CD4-positive, alpha-beta T cell treated with Interleukin-17A for 1 hour (primary cell): ENCODE measurements at regions not wholly inside any gene's neighbourhood (a gene's known extent, or its start where the extent isn't known, plus 50 kb on each side); places are given as distances from the start of the nearest gene placed in this dataset.
A peak's percentile ranks its signal among the peaks of the same experiment; 100 is the strongest.

Experiments
- DNase-seq: peaks from one replicate; pipeline ENCODE4 v3.0.0-alpha.2; 2020

DNA sequence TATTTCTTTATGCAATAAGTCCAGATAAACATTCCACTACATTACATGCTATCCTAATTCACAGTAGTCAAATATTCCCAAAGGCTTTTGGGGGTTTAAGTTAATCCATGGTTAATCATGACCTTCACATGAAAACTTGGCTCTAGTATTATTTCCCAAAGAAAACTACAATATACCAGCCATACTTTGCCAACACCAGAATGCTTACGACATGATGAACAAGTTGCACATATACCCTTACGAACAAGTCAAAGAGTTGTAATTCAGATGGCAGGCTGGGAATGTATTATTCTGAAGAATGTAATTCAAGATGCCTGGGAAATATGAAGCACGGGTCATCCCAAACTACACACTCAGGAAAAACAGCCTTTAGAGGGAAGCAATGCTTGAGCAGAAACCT lies 499.6 kb downstream of the PPARGC1A start:
- DNase-seq: no peak

DNA sequence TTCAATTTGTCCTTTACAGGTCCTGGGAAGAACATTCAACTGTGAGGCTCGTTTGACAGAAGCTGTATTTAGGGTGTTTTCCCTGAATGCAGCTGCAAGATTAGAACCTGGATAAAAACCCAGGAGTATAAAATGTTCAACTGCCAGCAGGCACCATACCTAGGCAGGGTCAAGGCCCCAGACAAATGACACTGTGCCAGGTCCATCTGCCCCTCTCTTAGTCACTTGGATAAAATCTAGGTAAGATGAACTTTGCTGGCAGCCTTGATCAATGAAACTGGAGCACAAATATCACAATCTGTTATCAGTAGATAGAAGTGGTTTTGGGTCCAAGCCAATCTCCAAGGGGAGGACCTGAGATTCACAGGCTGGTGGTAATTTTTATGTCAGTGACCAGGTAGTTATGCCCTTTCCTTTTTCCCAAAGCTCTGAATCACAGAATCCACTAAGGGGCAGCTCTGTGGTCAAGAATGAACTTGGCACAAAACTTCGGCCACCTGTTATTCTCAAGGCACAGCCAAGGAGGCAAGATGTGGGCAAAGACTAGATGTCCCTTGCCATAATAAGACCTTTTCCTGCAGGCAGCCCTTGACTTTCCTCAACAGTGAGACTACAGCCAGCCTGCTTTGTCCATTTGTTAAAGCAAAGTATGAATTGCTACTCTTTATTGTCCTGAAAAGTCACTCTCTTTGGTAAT lies 501.0 kb downstream of the PPARGC1A start:
- no peak for DNase-seq

DNA sequence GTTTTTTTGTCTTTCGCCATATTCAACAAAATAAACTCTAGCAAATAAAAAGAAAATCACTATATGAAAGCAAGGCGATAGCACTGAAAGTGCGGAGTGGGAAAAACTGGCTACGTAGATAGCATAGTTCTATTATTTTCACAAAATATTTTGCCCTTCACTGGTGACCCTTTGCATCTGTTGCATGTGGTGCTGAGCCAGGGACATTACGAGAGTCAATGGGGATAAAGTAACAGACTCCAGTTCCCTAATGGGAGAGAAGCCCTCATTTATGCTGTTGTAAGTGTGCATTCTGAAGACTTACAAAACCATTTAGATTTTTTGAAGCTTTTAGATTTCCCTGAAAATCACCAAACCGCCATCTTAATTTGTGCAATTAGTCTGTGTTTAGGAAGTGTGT lies 501.6 kb downstream of the PPARGC1A start:
- no peak for DNase-seq

DNA sequence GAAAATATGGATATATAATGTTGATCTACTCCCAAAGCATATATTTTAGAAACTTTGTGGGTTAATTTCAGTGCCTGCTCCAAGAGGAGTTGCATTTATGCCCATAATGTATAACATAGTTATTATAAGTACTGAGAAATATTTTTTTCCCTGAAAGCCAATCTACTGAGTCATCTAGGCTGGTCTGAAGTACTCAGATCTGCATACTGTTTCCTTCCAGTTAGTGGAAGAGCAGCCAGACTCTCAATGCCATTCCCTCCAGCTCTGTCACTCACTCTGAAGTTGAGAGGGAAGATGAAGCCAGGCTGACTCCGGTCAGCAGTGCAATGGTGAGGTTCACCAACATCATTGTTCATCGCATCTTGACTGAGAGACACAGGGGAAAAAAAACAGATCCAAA lies 505.1 kb downstream of the PPARGC1A start:
- no peak for DNase-seq

DNA sequence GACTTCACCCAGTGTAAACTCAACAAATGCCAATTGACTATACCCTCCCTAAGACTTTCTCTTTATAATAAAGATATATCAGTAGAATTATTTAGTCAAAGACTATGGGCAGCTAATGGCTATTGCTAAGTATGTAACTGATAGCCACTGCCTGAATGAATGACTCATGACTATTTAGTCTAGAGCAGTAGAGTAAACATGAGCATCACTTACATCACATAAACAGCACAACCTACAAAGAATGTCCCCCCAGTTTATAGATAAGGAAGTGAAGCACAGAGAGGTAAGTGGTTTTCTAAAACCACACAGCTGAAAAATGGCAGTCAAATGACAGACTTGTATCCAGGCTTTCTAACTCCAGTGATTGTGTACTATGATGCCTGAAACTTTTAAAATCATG lies 507.0 kb downstream of the PPARGC1A start:
- no peak for DNase-seq

DNA sequence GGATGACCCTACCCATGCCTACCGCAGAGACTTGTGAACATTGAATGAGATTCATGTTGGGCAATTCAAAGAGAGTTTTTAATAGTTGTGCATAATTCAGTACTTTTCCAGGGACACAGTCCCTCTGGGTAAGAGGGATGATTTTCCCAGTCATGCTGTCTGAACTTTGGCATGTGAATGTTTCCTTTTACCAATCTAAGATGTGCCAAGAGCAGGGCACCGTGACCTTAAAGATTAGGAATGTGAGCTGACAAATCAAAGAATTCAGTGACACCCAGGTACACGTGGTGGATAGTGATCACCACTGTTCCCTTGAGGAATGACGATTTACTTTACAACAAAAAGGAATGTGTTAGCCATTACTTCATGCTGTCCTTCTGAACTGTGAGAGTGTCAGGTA lies 515.6 kb downstream of the PPARGC1A start:
- no peak for DNase-seq

DNA sequence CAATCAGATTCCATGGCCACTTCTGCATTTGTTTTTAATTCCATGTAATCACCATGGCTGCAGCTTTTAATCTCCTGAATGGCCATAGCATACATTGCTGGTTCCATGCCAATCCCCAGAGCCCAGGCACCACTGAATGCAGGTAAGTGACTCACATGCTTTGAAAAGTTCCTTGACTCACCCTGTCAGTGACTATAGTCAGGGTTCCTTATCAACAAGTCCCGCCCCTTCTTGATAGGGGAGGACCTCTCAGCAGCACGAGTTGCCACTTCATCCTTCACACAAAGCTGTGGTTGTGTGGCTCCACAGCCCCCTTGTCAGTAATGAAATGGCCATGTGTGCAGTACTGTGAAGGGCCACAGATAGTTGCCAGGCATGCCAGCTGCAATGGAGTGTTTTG lies 516.6 kb downstream of the PPARGC1A start:
- no peak for DNase-seq

DNA sequence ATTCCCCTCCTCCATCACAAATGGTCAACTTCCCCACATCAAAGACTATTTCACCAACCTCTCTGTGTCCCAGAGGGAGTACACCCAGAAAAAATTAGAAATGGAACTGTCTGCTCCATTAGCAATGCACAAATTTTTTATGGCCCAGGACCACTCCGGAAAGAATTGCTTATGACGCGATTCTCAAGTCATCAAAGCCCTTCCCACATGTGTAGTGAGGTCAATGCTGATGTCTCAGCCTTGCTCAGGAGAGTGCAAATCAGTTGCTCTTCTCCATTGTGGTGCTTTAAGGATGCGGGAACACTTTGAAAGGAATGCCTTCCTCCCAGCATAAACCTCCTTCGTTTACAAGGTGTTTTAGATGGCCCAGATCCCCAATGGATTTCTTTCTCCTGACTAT lies 518.3 kb downstream of the PPARGC1A start:
- DNase-seq: no peak

DNA sequence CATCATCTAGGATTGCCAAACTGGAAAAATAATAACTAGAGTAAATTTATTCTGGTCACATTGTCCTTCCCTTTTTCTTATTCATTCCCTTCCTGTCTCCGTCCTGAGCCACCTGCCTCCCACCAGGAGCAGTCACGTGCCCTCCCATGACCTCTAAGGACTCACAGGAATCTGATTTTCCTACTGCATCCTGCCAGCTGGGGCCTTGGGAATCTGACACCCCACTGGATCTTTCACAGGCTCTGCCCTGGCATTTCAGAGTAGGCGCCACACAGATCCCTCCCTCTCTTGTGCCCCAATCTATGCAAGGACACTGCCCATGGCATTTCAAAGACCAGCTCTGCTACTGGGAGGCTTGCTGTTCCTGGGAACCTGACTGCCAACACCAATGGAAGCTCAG lies 520.5 kb downstream of the PPARGC1A start:
- DNase-seq: no peak

DNA sequence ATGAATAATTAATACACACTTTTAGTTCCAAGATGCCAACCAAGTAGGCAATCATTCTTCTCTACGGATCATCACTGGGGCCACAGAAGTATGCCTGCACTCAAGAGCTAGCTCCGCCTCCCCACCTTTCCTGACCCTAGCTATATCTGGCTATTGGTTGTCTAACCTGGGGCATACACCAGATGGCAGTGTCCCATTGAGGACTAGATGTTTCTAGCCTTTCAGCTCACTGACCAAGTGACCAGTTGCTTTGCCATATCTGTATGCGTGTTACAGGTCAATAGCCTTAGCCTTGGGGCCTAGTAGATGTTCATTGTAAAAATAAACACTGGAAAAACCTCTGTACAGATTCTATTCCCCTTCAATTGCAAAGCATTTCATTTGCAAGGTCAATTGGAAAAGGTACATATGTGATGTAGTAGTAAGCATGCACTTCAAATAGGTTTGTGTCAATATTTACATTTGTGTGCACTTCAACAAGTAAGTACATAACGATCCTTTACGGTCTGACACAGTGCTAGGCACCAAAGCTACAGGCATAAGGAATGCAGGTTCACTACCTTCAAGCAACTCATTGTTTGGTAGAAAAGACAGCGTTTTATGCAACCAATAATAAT lies 521.7 kb downstream of the PPARGC1A start:
- DNase-seq: no peak

DNA sequence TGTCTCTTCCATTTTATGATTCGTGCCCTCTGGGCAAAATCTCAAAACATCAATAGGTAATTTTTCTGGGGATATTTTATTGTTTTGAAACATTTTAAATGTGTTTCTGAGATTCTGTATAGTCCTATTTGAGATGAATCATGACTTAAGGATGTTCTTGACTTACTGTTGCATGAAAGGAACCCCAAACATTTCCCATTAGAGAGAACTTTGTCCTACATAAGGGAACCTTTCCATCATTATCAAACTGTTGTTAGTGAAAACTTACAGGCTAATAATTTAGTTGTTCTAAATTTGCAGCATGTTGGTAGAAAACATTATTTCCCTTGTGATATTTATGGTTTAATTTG lies 523.3 kb downstream of the PPARGC1A start:
- no peak for DNase-seq

DNA sequence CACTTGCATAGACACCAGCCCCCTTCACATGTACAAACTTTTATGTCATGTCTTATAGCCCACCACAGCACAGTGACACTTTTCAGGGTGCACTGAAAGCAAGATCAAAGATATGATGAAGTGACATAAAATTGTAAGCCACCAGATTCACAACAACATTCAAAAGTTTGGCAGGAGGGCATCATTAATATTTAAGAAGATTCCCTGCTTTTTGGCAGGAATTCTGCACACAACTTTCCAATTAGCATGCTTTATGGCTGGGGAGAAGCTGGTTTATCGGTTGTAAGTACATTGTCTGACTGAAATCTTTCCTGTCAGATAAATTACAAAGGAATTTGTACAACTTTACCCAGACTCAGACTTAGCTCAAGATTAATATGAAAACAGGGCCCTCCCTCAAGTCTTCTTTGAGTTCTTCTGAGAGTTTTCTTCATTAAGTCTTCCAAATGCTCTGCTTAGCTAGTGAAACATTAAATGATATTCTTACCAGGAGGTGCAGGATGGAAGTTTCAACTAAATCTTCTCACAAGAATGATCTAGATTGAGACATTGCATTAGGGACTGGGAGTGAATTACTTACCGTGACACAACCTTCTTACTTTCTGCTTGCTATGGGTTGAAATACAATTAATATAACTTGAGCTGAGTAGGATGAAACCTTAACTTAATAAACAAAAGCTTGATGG lies 523.8 kb downstream of the PPARGC1A start:
- no peak for DNase-seq

DNA sequence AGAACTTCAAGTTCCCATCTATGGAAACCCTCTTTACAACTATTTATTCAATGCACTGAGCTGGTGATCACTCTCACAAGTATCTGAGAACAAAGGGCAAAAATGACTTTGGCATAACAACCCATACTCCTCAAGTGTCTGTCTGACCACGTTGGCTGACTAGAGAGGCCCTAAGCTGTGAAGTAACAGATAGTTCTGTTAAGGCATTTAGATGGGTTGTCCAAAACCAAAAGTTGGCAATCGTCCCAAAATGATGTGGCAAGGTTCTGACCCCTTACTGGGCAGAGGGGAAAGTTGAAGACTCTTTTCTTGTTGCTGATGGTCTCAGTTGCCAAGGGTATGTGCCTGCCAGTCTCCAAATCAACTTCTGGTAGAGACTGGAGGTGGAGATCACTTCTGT lies 524.8 kb downstream of the PPARGC1A start:
- DNase-seq: no peak

DNA sequence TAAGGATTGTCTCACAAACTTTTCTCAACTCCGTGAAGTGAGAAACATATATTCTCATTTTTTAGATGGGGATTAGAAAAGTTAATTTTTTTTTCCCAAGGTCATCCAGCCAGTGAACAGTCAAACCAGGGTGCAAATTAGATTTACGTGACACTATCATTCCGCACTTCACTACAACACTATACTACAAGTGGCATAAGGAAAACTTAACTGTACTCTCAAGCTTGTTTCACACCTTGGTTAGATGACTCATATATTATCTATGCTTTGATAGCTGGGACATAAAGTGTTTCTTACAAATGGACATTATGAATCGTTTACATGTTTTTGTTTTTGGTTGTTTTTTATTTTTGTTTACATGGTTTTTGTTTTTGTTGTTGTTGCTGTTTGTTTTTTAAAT lies 525.7 kb downstream of the PPARGC1A start:
- DNase-seq: no peak

DNA sequence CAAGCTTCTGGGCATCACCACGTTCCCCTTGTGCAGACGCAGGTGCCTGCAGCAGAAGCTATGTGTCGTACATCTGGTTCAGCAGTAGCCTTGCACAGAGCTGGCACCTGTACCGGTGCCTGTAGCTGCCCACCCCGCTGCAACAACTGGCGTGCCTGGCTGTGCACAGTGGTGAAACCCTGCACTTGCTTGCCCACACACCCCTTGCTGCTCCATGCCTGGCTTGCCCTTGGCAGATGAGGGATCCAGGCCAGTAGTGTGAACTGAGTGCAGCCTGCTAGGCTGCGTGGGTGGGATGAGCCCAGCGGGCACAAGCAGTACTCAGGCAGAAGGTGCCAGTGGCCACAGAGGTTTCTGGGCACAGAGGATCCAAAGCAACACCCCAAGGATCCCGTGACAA lies 528.4 kb downstream of the PPARGC1A start:
- DNase-seq: no peak

DNA sequence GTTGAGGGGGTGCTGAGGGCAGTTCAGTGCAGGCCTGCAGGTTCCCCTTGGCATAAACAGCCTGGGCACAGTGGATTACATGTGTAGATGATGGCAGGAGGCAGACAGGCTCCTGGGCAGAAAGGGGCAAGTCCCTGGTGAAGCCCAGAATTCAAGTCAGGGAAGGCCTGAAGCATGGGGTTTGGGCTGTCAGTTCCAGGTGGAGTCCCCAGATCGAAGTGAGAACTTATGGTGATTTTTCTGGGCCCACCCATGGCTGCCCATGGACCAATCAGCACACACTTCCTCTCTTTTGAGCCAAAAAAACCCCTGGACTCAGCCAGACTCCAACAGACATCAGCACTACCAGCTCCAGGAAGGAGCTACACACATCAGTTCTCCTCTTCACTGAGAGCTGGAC lies 529.1 kb downstream of the PPARGC1A start:
- DNase-seq: no peak

DNA sequence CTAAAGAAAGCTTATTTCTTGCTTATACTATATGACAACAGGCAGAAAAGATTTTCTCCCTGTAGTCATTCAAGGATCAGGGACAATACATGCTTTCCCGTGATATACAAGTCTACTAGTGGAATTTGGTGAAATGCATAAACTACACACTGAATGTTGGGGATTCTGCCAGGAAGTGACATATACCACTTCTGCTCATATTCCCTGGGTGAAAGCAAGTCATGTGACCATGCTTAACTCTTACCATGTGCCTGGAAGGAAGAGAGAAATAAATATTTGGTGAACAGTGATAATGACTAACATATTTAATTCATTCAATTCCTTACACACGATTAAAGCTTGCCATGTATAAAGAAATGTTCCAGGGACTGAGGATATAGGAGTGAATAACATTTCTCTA lies 534.6 kb downstream of the PPARGC1A start:
- no peak for DNase-seq

DNA sequence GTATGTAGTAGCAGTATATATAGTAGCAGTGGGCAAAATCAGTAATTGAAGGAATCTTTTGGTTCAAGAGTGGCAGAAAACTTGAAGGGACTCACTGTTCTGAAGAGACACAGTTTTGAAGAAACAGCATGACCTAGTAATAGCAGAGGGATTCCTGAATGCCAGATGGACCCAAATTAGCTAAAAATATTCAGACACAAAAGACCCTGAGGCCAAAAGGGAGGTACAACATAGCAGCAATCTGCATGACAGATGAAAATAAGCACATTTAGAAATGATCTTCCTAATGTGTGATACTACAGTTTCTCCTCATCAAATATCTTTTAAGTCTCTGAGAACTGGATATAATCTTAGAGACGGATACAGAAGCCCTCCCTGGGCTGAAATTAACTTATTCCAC lies 536.6 kb downstream of the PPARGC1A start:
- no peak for DNase-seq

DNA sequence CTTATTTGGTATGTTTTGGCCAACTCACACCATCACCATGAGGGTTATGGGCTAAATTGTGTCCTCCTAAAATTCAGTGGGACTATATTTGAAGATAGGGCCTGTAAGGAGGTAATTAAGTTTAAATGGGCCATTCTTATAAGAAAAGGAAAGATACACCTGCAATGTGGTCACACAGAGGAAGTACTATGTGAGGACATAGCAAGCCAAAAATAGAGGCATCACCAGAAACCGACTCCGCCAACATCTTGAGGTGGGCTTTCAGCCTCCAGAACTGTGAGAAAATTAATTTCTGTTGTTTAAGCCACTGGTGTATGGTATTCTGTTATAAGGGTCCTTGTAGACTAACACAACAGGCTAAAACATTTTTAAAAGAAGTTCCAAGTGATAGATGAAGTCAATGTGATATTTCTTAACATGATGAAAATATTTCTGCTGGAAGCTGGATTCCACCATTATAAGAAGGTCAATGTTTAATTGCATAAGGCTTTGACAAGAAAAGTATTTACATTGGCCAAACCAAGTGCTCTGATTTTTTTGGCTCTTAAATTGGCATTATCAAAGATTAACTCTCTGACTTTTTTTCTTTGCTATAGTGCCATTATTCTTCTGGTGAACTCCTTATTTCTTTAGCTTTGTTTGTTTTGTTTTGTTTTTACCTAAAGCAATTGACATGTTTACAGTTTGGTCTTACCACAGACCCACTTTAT lies 540.9 kb downstream of the PPARGC1A start:
- no peak for DNase-seq

DNA sequence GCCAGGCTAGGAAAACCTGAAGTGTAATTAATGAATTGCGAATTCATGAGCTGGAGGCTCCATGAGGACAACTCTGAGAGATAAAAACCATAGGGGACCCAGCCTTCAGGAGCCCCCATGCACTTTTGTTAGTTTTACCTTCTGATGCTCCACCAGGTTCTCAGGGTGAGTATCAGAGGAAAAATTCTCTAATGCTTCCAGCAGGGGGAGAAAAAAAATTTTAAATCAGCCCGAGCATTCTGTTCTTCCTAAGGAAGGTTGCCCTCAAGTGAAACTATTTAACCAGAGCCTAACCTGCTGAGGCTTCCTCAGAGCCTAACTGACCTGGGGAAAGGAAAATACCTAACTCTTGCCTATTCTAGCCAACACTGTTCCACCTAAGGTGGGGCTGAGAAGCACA lies 552.6 kb downstream of the PPARGC1A start:
- no peak for DNase-seq

DNA sequence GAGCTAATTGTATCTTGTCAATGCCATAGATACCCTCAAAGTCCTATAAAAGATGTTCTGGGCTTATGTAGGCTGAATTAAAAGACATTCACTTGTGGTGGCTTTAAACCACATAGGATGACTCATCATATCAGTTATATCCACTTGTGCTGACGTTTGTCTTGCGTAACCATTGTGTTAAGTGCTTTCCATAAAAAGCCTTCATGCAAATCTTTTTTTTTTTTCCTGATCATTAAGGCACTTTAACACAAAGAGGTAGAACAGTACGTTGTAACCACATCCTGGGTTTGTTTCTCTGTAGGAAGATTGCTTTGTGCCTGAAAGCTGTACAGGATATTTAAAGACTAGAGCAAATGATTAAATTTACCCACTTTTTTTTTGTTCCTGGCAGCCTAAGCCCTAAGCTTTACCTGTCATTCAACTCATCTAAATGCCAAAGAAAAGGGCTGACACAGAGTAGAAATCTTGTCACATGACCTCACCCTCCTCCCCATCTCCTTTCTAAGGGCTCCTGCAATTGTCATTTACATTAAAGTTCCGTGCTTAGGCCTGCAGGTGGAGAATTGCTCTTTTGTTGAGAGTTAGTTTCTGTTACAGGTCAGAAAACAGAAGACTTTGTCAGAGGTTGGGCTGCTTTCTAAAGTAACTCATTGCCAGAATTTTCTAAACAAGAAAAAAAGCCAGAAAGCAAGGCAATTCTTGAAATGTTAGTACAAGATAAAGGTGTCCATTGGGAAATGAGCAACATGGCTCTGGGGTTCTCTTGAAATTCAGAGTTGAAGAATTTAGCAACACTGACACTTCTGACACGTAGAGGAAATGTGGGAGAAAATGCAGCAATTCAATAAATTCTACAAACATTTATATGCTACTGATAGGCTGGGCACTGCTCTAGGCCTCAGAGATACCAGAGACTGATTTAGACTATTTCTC lies 555.6 kb downstream of the PPARGC1A start:
- DNase-seq: peak; percentile 70

DNA sequence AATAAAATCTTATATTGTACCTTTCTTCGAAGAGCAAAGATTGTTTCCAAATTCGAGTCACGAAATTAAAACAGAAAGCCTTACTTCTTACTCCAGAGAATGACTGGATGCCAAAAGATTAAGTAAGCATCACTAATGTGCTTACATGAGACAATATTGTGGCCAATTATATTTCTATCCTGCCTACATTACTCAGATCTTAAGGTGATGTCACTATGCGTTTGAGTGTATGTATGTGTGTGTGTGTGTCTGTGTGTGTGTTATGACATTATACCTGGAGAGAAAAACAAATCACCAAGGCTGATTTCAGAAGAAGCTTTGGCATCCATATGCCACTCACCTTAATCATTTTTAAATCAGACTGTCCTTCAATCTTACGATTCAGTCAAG lies 556.3 kb downstream of the PPARGC1A start:
- peak; percentile 51 for DNase-seq

DNA sequence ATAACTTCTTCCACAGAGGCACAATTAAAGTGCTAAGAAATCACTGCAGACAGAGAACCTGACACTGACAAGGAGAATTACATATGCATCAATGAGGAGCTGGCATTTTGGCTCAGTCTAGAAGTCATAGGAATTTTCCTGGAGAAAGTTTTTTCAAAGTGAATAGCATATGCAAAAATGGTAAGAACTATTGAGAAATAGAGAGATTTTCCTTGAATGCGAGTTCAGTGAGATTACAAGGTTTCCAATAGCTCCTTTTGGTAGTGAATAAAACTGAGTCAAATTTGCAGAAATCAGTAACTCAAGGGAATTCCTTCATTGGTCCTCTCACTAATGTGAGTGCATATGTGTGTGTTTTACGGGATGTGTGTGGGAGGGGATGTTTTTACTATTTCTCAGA lies 557.5 kb downstream of the PPARGC1A start:
- no peak for DNase-seq
